Fibroblast of lung (primary cell): ENCODE measurements at regions not wholly inside any gene's neighbourhood (a gene's known extent, or its start where the extent isn't known, plus 50 kb on each side); places are given as distances from the start of the nearest gene placed in this dataset.
A peak's percentile ranks its signal among the peaks of the same experiment; 100 is the strongest.

Experiments
- DNase-seq, 2 donors: peaks; one replicate each; pipeline versions ENCODE4 v3.0.0 to v3.0.0-alpha.2; 2010; ENCODE audit warnings: low read depth in 2 of 2
- H2AFZ ChIP-seq: 2 replicates; pipeline ENCODE4 v1.5.1; 2012; ENCODE audit warnings: low read length, control low read depth, inconsistent platforms
- H3K27ac ChIP-seq: 2 replicates; pipeline ENCODE4 v1.5.1; 2011; ENCODE audit warnings: low read length, control low read depth; ENCODE audit not compliant: insufficient read depth
- H3K27me3 ChIP-seq: 2 replicates; pipeline ENCODE4 v1.5.1; 2011; ENCODE audit warnings: mild to moderate bottlenecking, low read length; ENCODE audit not compliant: control insufficient read depth, insufficient read depth
- H3K36me3 ChIP-seq: 2 replicates; pipeline ENCODE4 v1.5.1; 2011; ENCODE audit warnings: low read length; ENCODE audit not compliant: control insufficient read depth, insufficient read depth
- H3K4me1 ChIP-seq: 2 replicates; pipeline ENCODE4 v1.5.1; 2011; ENCODE audit warnings: low read length; ENCODE audit not compliant: control insufficient read depth, insufficient read depth; ENCODE audit errors: extremely low read depth
- H3K4me2 ChIP-seq: 2 replicates; pipeline ENCODE4 v1.5.1; 2011; ENCODE audit warnings: low read length, control low read depth; ENCODE audit not compliant: insufficient read depth; ENCODE audit errors: extremely low read depth
- H3K4me3 ChIP-seq, 4 experiments: fragments of 200-600 bp in 1 of 4; sonication (generic) in 1 of 4; replicated peaks in 1 of 4; 2 replicates each; pipeline ENCODE4 v1.5.1; 2011 to 2016; ENCODE audit warnings: low read length in 4 of 4, low read depth in 3 of 4, mild to moderate bottlenecking in 3 of 4, control low read depth in 2 of 4, inconsistent platforms in 1 of 4, mixed read lengths in 1 of 4; ENCODE audit not compliant: insufficient read depth in 1 of 4; ENCODE audit errors: control extremely low read depth in 1 of 4
- H3K79me2 ChIP-seq: 2 replicates; pipeline ENCODE4 v1.5.1; 2012; ENCODE audit warnings: mild to moderate bottlenecking, low read length, inconsistent platforms; ENCODE audit not compliant: control insufficient read depth, insufficient read depth
- H3K9ac ChIP-seq: 2 replicates; pipeline ENCODE4 v1.5.1; 2011; ENCODE audit warnings: mild to moderate bottlenecking, low read length, control low read depth; ENCODE audit not compliant: insufficient read depth
- H3K9me3 ChIP-seq: 2 replicates; pipeline ENCODE4 v1.5.1; 2012; ENCODE audit warnings: low read depth, low read length; ENCODE audit not compliant: control insufficient read depth, insufficient read depth
- H4K20me1 ChIP-seq: 2 replicates; pipeline ENCODE4 v1.5.1; 2011; ENCODE audit warnings: low read length; ENCODE audit not compliant: control insufficient read depth, insufficient read depth; ENCODE audit errors: extremely low read depth
- EZH2 ChIP-seq: IDR thresholded peaks from 2 replicates; pipeline ENCODE4 v1.5.1; 2012; ENCODE audit warnings: low read length, control low read depth, mild to moderate bottlenecking; ENCODE audit errors: missing control alignments
- TF ChIP-seq, protein P1 (sequence below), 2 donors: IDR thresholded peaks in 1 of 2; conservative IDR thresholded peaks in 1 of 2; 1 replicate in 1 of 2; 2 replicates in 1 of 2; pipeline ENCODE4 v1.5.1; 2011 to 2012; ENCODE audit warnings: low read length in 2 of 2, control low read depth in 1 of 2, inconsistent platforms in 1 of 2, low read depth in 1 of 2, mild to moderate bottlenecking in 1 of 2

DNA sequence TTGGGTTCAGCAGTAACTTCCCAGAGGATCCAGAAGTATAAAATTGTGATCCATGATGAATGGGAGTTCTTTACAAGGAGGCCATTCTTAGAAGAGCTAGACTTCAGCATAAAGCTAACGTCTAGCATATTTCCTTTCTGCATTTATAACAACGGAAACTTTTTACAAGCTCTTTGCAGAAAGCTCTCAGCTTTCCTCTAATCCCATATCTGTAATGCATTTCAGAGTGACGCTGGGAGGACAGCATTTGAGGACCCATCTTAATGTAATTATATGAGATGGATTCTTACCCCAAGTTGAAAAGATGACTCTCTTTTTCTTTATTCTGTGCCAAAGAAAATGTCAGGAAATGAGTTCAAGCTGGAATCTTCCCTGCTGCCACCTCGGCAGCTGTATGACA, 132.0 kb upstream of the CACHD1 start:
- Histone ChIP-seq H3K27ac (no peak overlapping the region), H3K27me3 (no peaks in the 10 kb centered on the region), H3K4me2 (no peak overlapping the region), H4K20me1 (no peaks in the 10 kb centered on the region), H2AFZ (no peak overlapping the region), H3K9ac (no peak overlapping the region), H3K4me1 (no peaks in the 10 kb centered on the region), H3K4me3 (no peak overlapping the region), H3K36me3 (no peaks in the 10 kb centered on the region), H3K79me2 (no peaks in the 10 kb centered on the region), H3K9me3 (no peaks in the 10 kb centered on the region)
- no peak for DNase-seq
- no peak for TF ChIP-seq EZH2
- TF ChIP-seq, protein P1, sequence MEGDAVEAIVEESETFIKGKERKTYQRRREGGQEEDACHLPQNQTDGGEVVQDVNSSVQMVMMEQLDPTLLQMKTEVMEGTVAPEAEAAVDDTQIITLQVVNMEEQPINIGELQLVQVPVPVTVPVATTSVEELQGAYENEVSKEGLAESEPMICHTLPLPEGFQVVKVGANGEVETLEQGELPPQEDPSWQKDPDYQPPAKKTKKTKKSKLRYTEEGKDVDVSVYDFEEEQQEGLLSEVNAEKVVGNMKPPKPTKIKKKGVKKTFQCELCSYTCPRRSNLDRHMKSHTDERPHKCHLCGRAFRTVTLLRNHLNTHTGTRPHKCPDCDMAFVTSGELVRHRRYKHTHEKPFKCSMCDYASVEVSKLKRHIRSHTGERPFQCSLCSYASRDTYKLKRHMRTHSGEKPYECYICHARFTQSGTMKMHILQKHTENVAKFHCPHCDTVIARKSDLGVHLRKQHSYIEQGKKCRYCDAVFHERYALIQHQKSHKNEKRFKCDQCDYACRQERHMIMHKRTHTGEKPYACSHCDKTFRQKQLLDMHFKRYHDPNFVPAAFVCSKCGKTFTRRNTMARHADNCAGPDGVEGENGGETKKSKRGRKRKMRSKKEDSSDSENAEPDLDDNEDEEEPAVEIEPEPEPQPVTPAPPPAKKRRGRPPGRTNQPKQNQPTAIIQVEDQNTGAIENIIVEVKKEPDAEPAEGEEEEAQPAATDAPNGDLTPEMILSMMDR (conservative IDR thresholded peaks at IDR 0.05 in 1 of 2, IDR thresholded peaks at IDR 0.05 in 1 of 2; ENCODE audit: low read depth in 1 of 2, low read length in 2 of 2), result no peak

DNA sequence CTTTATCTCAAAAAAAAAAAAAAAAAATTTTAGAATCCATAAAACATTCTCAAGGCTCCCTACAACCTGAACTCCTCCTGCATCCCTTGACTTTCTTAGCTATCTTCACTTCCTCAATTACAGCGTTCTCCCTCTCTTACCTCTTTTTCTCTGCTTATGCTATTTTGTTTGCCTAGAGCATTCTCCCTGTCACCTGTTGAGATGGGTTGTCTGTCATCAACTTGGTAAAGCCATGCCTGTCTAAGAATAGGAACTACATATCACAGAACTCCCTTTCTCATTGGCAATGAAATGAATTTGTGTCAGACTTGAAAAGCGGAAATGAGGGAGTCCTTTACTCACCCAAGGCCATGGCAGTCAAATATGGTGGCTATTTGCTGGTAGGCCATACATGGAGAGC, 129.6 kb upstream of the CACHD1 start:
- H3K36me3 ChIP-seq, result no peaks in the 10 kb centered on the region
- H3K4me3 ChIP-seq, result no peak overlapping the region
- no peaks in the 10 kb centered on the region for H3K4me1 ChIP-seq
- H3K27ac ChIP-seq, result no peak overlapping the region
- TF ChIP-seq, protein P1 (conservative IDR thresholded peaks at IDR 0.05 in 1 of 2, IDR thresholded peaks at IDR 0.05 in 1 of 2; ENCODE audit: low read depth in 1 of 2, low read length in 2 of 2), result no peak
- H3K9me3 ChIP-seq, result no peaks in the 10 kb centered on the region
- no peaks in the 10 kb centered on the region for H3K27me3 ChIP-seq
- no peak overlapping the region for H3K4me2 ChIP-seq
- no peak overlapping the region for H3K9ac ChIP-seq
- no peaks in the 10 kb centered on the region for H4K20me1 ChIP-seq
- no peak overlapping the region for H2AFZ ChIP-seq
- H3K79me2 ChIP-seq, result no peaks in the 10 kb centered on the region
- DNase-seq, result no peak

DNA sequence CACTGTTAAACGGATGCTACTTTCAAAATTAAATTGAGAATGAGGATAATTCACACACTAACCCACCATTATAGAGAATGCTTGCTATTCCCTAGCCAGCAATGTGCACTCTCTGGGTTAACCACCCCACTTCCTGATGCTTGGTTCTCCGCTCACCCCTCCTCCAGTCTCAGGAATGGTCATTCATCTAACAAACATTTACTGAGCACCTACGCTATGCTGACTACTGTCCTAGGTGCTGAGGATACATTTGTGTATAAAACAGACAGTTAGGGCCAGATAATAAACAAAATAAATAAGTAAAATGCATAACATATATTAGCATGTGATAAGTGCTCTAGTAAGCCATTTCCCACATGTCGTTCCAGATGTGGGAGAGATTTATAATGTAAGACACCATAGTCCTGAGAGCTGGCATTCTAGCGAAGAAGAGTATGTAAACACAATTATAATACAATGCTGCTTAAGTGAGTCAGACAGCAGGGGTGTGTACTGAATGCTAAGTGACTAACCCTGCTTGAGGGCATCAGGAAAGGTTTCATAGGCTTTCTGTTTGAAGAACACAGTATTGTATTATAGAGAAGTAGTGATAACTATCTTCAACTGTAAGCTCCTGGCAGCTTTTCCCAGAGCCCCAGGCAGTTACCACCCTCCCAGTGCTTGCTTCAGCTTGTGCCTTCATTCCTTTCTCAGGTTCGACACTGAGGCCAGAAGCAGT, 126.7 kb upstream of the CACHD1 start:
- Histone ChIP-seq H3K4me1 (no peaks in the 10 kb centered on the region), H4K20me1 (no peaks in the 10 kb centered on the region), H2AFZ (no peak overlapping the region), H3K36me3 (no peaks in the 10 kb centered on the region), H3K4me2 (no peak overlapping the region), H3K79me2 (no peaks in the 10 kb centered on the region), H3K27ac (no peak overlapping the region), H3K4me3 (no peak overlapping the region), H3K9ac (no peak overlapping the region), H3K27me3 (no peaks in the 10 kb centered on the region), H3K9me3 (no peaks in the 10 kb centered on the region)
- DNase-seq, result peak; percentile 48 to 74
- TF ChIP-seq EZH2, result no peak
- TF ChIP-seq, protein P1 (conservative IDR thresholded peaks at IDR 0.05 in 1 of 2, IDR thresholded peaks at IDR 0.05 in 1 of 2; ENCODE audit: low read depth in 1 of 2, low read length in 2 of 2), result no peak
